ENCODE measurements at regions not wholly inside any gene's neighbourhood (a gene's known extent, or its start where the extent isn't known, plus 50 kb on each side); places are given as distances from the start of the nearest gene placed in this dataset.

- TF ChIP-seq TAF1 (IDR thresholded peaks at IDR 0.05; ENCODE audit: low read depth, low read length) = no peak
- TF ChIP-seq POLR2AphosphoS5 (IDR thresholded peaks at IDR 0.05; ENCODE audit: low read depth, low read length) = no peak
- no peak for TF ChIP-seq POU2F2 (IDR thresholded peaks at IDR 0.05; ENCODE audit: low read depth, low read length)
- no peak for TF ChIP-seq POLR2A (IDR thresholded peaks at IDR 0.05; ENCODE audit: low read depth, low read length)
- no peak for TF ChIP-seq SPI1 (IDR thresholded peaks at IDR 0.05; ENCODE audit: low read depth, low read length)
These were observed 79.9 kb upstream of the CHRM3 start for GRCh38 chr1:239306426-239306825.

All from GM12891 (cell line).